ENCODE measurements at regions not wholly inside any gene's neighbourhood (a gene's known extent, or its start where the extent isn't known, plus 50 kb on each side); places are given as distances from the start of the nearest gene placed in this dataset.

DNA sequence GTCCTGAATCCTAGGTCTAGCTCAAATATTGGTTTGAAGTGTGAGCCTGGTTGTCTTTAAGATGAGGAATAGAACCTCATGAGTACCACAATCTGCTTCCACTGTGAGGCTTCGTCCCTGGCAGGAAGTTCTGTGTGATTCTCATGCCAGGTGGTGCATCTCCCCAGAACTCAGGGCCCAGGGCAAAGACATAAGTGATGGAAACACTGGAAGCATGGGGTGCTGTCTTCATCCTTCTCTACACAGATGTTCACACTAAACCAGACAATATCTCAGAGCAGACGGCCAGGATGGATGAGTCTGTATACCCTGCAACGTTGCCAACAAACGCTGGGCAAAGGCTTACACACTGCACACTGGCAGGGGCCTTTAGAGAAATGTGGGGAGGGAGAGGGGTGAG is 475.9 kb upstream of the B3GAT1 start:
- TF ChIP-seq POLR2A (IDR thresholded peaks at IDR 0.05), result no peak
- TF ChIP-seq, protein P1, sequence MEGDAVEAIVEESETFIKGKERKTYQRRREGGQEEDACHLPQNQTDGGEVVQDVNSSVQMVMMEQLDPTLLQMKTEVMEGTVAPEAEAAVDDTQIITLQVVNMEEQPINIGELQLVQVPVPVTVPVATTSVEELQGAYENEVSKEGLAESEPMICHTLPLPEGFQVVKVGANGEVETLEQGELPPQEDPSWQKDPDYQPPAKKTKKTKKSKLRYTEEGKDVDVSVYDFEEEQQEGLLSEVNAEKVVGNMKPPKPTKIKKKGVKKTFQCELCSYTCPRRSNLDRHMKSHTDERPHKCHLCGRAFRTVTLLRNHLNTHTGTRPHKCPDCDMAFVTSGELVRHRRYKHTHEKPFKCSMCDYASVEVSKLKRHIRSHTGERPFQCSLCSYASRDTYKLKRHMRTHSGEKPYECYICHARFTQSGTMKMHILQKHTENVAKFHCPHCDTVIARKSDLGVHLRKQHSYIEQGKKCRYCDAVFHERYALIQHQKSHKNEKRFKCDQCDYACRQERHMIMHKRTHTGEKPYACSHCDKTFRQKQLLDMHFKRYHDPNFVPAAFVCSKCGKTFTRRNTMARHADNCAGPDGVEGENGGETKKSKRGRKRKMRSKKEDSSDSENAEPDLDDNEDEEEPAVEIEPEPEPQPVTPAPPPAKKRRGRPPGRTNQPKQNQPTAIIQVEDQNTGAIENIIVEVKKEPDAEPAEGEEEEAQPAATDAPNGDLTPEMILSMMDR (IDR thresholded peaks at IDR 0.05), result no peak
- WGBS, 2 donors, result 39 to 51% methylated on average over 4 of the region's 4 CpGs
- Histone ChIP-seq H3K4me3 (no peak overlapping the region), H3K4me1 (no peaks in the 10 kb centered on the region), H3K9me3 (no peaks in the 10 kb centered on the region), H3K27me3 (no peaks in the 10 kb centered on the region), H3K36me3 (replicated peaks in 1 of 2; ENCODE audit: insufficient read depth in 1 of 2, low read depth in 2 of 2) (no peaks in the 10 kb centered on the region), H3K27ac (no peak overlapping the region)
- ATAC-seq (no peak), DNase-seq (no peak)
- intact Hi-C loops (cut with DNase I), result no loop called here

DNA sequence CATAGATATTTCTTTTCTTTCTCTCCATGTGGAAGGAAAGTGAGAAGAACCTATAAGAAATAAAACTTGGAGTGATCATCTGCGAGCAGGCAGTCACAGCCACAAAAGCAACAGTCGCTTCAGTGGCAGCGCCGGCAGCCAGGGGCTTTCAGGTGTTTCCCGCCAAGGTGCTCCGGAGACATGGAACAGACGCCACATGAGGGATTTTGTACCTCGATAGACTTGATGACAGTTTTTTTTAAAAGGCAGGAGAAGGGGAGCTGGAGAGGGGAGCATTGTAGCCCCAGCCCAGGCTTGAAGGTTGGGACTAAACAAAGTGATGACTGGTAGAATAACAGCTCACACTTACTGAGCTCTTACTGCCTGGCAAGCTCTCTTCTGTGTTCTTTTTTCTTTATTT is 471.4 kb upstream of the B3GAT1 start:
- no peak for TF ChIP-seq POLR2A (IDR thresholded peaks at IDR 0.05)
- TF ChIP-seq, protein P1 (IDR thresholded peaks at IDR 0.05), result no peak
- no peaks in the 10 kb centered on the region for H3K36me3 ChIP-seq (replicated peaks in 1 of 2; ENCODE audit: insufficient read depth in 1 of 2, low read depth in 2 of 2)
- intact Hi-C loops (cut with DNase I), result no loop called here
- 49 to 50% methylated on average over 8 of the region's 8 CpGs for WGBS, 2 donors
- H3K4me1 ChIP-seq, result no peaks in the 10 kb centered on the region
- no peaks in the 10 kb centered on the region for H3K9me3 ChIP-seq
- no peak overlapping the region for H3K27ac ChIP-seq
- H3K27me3 ChIP-seq, result peaks cover 0 to 7% of the 10 kb centered on the region in 2 donors
- ATAC-seq (no peak), DNase-seq (no peak)
- no peak overlapping the region for H3K4me3 ChIP-seq

DNA sequence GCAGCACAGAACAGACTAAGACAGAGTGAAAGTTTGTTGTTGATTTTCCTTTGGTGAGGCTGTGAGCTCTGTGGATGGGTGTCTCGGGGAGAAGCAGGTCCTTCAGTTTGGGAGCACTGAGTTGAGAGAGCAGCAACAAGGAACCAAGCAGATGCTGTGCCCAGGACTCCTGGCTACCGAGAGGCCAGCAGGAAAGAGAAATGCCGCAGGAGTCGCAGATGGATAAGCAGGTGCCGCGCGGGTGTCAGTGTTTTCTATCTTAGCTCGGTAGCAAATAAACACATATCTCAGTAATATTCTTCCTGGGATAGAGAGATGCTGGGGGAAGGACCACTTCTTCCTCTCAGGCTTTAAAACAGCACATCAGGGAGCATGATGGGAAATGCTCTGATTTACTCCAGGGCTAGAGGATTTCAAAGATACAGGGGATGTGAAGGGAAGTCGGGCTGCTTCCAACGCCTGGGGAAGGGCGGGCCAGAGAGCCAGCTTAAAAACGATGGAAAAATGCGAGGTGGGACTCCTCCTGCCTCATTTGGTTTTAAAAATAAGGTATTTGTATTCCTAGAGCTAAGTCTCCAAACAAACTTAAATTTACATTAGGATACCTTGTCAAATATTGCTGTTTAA is 470.7 kb upstream of the B3GAT1 start:
- no peaks in the 10 kb centered on the region for H3K4me1 ChIP-seq
- H3K27ac ChIP-seq, result no peak overlapping the region
- DNase-seq (no peak), ATAC-seq (no peak)
- 51 to 67% methylated on average over 13 of the region's 13 CpGs for WGBS, 2 donors
- no peak for TF ChIP-seq POLR2A (IDR thresholded peaks at IDR 0.05)
- TF ChIP-seq, protein P1 (IDR thresholded peaks at IDR 0.05), result no peak
- no peak overlapping the region for H3K4me3 ChIP-seq
- intact Hi-C loops (cut with DNase I), result no loop called here
- H3K27me3 ChIP-seq, result peaks cover 0 to 7% of the 10 kb centered on the region in 2 donors
- no peaks in the 10 kb centered on the region for H3K9me3 ChIP-seq
- no peaks in the 10 kb centered on the region for H3K36me3 ChIP-seq (replicated peaks in 1 of 2; ENCODE audit: insufficient read depth in 1 of 2, low read depth in 2 of 2)

DNA sequence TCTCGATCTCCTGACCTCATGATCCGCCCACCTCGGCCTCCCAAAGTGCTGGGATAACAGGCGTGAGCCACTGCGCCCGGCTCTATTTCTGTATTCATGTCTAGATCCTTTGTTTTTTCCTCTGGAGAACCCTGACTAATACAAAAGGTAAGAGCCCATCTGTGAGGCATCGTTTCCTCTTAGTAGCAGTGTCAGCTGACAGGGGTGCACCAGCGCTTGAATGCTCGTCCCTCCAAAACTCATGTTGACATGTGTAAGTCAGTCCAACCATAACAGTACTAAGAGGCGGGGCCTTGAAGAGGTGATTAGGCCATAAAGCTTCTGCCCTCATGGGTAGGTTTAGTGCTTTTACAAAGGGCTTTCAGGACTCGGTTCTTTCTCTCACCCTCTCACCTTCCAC is 470.1 kb upstream of the B3GAT1 start:
- H3K27me3 ChIP-seq, result peaks cover 0 to 7% of the 10 kb centered on the region in 2 donors
- WGBS, 2 donors, result 60 to 74% methylated on average over 11 of the region's 11 CpGs
- ATAC-seq (no peak), DNase-seq (no peak)
- H3K36me3 ChIP-seq (replicated peaks in 1 of 2; ENCODE audit: insufficient read depth in 1 of 2, low read depth in 2 of 2), result no peaks in the 10 kb centered on the region
- H3K4me1 ChIP-seq, result no peaks in the 10 kb centered on the region
- intact Hi-C loops (cut with DNase I), result no loop called here
- TF ChIP-seq, protein P1 (IDR thresholded peaks at IDR 0.05), result no peak
- no peak for TF ChIP-seq POLR2A (IDR thresholded peaks at IDR 0.05)
- H3K9me3 ChIP-seq, result no peaks in the 10 kb centered on the region
- H3K27ac ChIP-seq, result no peak overlapping the region
- H3K4me3 ChIP-seq, result no peak overlapping the region

DNA sequence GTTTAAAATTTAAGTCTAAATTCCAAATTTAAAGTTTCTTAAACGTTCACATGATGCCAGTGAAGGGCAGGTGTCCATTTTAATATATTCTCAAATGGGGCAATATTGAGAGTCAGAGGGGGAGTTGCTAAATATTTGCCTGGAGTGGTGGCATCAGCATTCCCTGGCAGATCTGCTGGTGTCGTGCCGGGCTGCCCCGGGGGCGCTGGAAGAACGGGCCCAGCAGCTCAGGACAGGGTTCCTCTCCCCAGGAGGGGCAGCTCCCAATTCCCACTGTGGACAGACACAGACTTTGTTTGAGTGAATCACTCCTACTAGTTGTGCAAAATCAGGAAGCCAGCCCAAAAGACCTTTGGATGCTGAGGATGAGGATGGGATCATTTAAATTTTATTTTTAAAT is 468.7 kb upstream of the B3GAT1 start:
- 56 to 67% methylated on average over 6 of the region's 6 CpGs for WGBS, 2 donors
- no peak overlapping the region for H3K4me3 ChIP-seq
- intact Hi-C loops (cut with DNase I), result no loop called here
- ATAC-seq (no peak), DNase-seq (no peak)
- no peaks in the 10 kb centered on the region for H3K9me3 ChIP-seq
- no peaks in the 10 kb centered on the region for H3K36me3 ChIP-seq (replicated peaks in 1 of 2; ENCODE audit: insufficient read depth in 1 of 2, low read depth in 2 of 2)
- no peak overlapping the region for H3K27ac ChIP-seq
- TF ChIP-seq, protein P1 (IDR thresholded peaks at IDR 0.05), result no peak
- no peak for TF ChIP-seq POLR2A (IDR thresholded peaks at IDR 0.05)
- no peaks in the 10 kb centered on the region for H3K4me1 ChIP-seq
- H3K27me3 ChIP-seq, result peaks cover 0 to 7% of the 10 kb centered on the region in 2 donors

Data from body of pancreas (tissue), 4 donors.